ENCODE measurements at regions not wholly inside any gene's neighbourhood (a gene's known extent, or its start where the extent isn't known, plus 50 kb on each side); places are given as distances from the start of the nearest gene placed in this dataset.

DNA sequence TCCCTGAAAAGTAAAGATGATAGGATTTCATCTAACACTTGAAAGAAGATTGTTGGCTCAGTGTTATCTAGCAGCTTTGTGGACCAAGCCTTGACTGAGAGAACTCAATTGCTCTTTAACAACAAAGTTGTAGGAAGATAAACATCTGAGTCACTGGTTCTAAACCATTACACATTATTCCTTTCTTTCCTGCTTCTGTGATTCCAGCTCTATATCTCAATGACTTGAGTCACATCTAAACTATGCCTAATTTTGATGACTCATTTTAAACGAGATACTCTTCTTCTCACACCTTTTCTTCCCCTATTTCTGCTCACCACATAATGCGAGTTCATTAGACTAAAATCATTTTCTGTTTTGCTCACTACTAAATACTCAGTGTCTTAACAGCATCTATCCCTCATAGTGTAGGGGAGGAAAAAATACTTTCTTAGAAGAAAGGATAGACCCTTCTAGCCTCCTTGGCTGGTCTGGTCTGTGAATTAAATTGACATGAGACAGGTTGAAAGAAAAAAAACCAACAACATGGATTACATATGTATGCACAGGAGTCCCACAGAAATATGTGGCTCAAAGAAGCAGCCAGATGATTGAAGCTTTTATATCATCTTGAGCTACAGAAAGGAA is 201.4 kb downstream of the C12orf50 start:
- no peaks in the 10 kb centered on the region for H3K9me3 ChIP-seq
- no peak for DNase-seq (ENCODE audit: low spot score)
- no peak overlapping the region for H3K4me3 ChIP-seq
- H3K27ac ChIP-seq, result no peak overlapping the region
- intact Hi-C loops (cut with DNase I), result no loop called here
- H3K27me3 ChIP-seq (replicated peaks; ENCODE audit: insufficient read depth), result no peaks in the 10 kb centered on the region
- TF ChIP-seq POLR2AphosphoS5 (IDR thresholded peaks at IDR 0.05) (no peak), POLR2A (IDR thresholded peaks at IDR 0.05) (no peak), CTCF (IDR thresholded peaks at IDR 0.05) (no peak)
- H3K36me3 ChIP-seq, result no peaks in the 10 kb centered on the region
- no peaks in the 10 kb centered on the region for H3K4me1 ChIP-seq (replicated peaks)
- 75% methylated on average over 2 of the region's 2 CpGs for WGBS

GRCh38 chr12:87822923-87823322 is 206.3 kb downstream of the C12orf50 start:
- H3K36me3 ChIP-seq, result no peaks in the 10 kb centered on the region
- H3K9me3 ChIP-seq, result no peaks in the 10 kb centered on the region
- H3K4me3 ChIP-seq, result no peak overlapping the region
- intact Hi-C loops (cut with DNase I), result no loop called here
- no peak for TF ChIP-seq CTCF (IDR thresholded peaks at IDR 0.05)
- TF ChIP-seq POLR2A (IDR thresholded peaks at IDR 0.05), result no peak
- TF ChIP-seq POLR2AphosphoS5 (IDR thresholded peaks at IDR 0.05), result no peak
- H3K4me1 ChIP-seq (replicated peaks), result no peaks in the 10 kb centered on the region
- no peak for DNase-seq (ENCODE audit: low spot score)
- 41% methylated on average over 1 of the region's 1 CpG for WGBS
- no peak overlapping the region for H3K27ac ChIP-seq
- H3K27me3 ChIP-seq (replicated peaks; ENCODE audit: insufficient read depth), result no peaks in the 10 kb centered on the region

- no peaks in the 10 kb centered on the region for H3K4me1 ChIP-seq (replicated peaks)
- no peaks in the 10 kb centered on the region for H3K36me3 ChIP-seq
- WGBS, result 58% methylated on average over 6 of the region's 6 CpGs
- no peak overlapping the region for H3K27ac ChIP-seq
- no peaks in the 10 kb centered on the region for H3K9me3 ChIP-seq
- no peak for DNase-seq (ENCODE audit: low spot score)
- H3K4me3 ChIP-seq, result no peak overlapping the region
- intact Hi-C loops (cut with DNase I), result no loop called here
- no peaks in the 10 kb centered on the region for H3K27me3 ChIP-seq (replicated peaks; ENCODE audit: insufficient read depth)
- TF ChIP-seq POLR2AphosphoS5 (IDR thresholded peaks at IDR 0.05) (no peak), CTCF (IDR thresholded peaks at IDR 0.05) (no peak), POLR2A (IDR thresholded peaks at IDR 0.05) (no peak)
These were observed 208.5 kb downstream of the C12orf50 start for GRCh38 chr12:87820524-87821202.

DNA sequence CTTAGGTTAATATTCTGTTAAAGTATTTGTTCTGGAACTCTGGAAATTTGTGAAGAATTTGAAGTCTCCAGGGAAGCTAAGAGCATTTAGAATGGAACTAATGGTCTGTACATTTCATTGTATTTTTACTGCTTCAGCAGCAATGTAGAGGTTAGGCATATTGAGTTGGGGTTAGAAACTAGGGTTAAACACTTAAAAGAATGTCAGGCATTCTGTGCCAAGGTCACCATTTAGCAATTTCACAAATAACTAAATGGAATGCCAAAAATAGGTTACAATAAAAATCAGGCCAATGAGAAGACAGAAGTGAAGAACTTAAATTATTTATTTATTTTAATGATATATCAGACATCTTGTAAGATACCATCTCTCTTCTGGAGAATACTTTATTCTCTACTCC is 210.8 kb downstream of the C12orf50 start:
- intact Hi-C loops (cut with DNase I), result no loop called here
- H3K36me3 ChIP-seq, result no peaks in the 10 kb centered on the region
- no peak overlapping the region for H3K27ac ChIP-seq
- H3K9me3 ChIP-seq, result no peaks in the 10 kb centered on the region
- no peaks in the 10 kb centered on the region for H3K4me1 ChIP-seq (replicated peaks)
- H3K4me3 ChIP-seq, result no peak overlapping the region
- no peak for TF ChIP-seq POLR2AphosphoS5 (IDR thresholded peaks at IDR 0.05)
- no peak for TF ChIP-seq CTCF (IDR thresholded peaks at IDR 0.05)
- no peak for TF ChIP-seq POLR2A (IDR thresholded peaks at IDR 0.05)
- DNase-seq (ENCODE audit: low spot score), result no peak
- no peaks in the 10 kb centered on the region for H3K27me3 ChIP-seq (replicated peaks; ENCODE audit: insufficient read depth)

Data from prostate gland (tissue), 2 donors.